ENCODE measurements at regions not wholly inside any gene's neighbourhood (a gene's known extent, or its start where the extent isn't known, plus 50 kb on each side); places are given as distances from the start of the nearest gene placed in this dataset.

- TF ChIP-seq, protein P1, sequence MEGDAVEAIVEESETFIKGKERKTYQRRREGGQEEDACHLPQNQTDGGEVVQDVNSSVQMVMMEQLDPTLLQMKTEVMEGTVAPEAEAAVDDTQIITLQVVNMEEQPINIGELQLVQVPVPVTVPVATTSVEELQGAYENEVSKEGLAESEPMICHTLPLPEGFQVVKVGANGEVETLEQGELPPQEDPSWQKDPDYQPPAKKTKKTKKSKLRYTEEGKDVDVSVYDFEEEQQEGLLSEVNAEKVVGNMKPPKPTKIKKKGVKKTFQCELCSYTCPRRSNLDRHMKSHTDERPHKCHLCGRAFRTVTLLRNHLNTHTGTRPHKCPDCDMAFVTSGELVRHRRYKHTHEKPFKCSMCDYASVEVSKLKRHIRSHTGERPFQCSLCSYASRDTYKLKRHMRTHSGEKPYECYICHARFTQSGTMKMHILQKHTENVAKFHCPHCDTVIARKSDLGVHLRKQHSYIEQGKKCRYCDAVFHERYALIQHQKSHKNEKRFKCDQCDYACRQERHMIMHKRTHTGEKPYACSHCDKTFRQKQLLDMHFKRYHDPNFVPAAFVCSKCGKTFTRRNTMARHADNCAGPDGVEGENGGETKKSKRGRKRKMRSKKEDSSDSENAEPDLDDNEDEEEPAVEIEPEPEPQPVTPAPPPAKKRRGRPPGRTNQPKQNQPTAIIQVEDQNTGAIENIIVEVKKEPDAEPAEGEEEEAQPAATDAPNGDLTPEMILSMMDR (IDR thresholded peaks at IDR 0.05; ENCODE audit: low read length), result no peak
- TF ChIP-seq EZH2 (optimal IDR thresholded peaks at IDR 0.05; ENCODE audit: low read depth, low read length), result no peak
These were observed 152.7 kb upstream of the ZIC3 start for GRCh38 chrX:137413190-137413589.
